GM20431 (cell line): ENCODE measurements at regions not wholly inside any gene's neighbourhood (a gene's known extent, or its start where the extent isn't known, plus 50 kb on each side); places are given as distances from the start of the nearest gene placed in this dataset.
"Not testable (repeated sequence)": the region's sequence is repeated elsewhere in the genome, so short reads cannot be mapped to it uniquely, and the experiment has no call there.

Source experiments
- in situ Hi-C: fragments of 300-500 bp; cut with MseI, MboI; formaldehyde crosslinking; loops from one replicate; pipeline ENCODE4 v1.15.0; 2020; ENCODE audit warnings: low sequenced_read_pairs; ENCODE audit not compliant: unreplicated experiment

DNA sequence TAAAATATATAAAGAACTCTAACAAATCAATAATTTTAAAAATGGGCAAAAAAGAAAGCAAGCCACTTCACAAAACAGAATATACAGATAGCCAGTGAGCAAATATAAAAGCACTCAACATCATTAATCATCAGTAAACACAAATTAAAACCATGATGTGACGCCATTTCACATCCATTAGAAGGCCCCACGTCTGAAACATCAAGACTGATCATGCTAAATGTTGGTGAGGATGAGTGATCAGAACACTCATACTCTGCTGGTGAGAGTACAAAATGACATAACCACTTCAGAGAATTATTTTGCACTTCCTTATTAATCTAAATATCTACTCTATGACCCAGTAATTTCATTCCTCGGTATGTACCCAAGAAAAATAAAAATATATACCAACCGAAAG is 512.2 kb upstream of the NR5A2 start:
- in situ Hi-C loops = no loop called here

DNA sequence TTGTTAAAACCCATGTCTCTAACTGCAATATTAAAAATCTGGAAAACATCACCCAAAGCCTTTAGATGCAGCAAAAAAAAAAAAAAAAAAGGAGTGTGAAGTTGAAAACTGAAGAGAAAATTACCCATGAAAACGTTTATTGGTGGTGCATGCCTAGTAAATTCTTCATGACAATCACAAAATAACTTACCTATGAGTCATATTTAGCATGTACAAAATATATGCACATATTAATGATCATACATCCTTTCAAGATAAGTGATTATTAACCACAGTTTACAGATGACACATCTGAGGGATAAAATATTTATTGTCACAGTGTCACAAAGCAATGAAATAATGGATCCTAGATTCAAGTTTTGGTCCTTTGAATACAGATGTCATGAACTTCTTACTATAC is 505.2 kb upstream of the NR5A2 start:
- in situ Hi-C loops = no loop called here

DNA sequence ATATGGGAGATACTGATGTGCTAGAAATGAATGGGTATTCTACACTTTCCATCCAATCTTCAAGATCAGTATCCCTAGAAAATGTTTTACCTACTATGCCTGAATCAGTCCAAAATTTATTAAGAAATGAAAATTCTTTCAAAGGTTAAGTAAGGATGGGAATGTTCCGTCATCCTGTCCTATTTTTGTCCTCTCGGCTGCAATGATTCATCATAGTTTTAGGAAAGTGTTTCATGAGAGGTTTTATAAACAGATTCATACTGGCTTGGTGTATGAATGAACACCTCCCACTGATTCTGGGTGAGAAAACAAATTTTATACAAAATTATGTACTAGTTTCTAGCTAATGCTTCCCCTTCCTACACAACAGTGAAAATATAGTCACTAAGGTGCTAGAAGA is 504.6 kb upstream of the NR5A2 start:
- in situ Hi-C loops = no loop called here

DNA sequence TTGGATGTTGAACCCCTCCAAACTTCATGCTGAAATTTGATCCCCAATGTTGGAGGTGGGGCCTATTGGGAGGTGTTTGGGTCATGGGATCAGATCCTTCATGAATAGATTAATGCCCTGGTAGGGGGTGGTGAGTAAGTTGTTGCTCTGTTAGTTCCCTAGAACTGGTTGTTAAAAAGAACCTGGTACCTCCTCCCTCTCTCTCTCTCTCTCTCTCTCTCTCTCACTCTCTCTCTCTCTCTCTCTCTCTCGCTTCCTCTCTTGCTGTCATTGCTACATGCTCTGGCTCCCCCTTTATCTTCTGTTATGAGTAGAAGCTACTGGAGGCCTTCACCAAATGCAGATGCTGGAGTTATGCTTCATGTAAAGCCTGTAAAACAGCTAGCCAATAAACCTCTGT is 498.2 kb upstream of the NR5A2 start:
- in situ Hi-C loops = no loop called here

DNA sequence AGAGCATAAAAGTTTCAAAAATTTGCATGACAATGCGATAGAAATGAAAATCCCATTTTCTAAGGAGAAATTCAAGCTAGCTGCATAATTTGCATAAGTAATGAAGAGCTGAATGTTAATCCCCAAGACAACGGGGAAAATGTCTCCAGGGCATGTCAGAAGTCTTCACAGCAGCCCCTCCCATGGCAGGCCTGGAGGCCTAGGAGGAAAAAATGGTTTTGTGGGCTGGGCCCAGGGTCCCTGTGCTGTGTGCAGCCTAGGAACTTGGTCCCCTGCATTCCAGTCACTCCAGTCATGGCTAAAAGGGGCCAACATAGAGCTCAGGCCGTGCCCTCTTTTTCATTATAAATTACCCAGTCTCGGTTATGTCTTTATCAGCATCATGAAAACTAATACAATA is 494.1 kb upstream of the NR5A2 start:
- in situ Hi-C loops = not testable (repeated sequence)

DNA sequence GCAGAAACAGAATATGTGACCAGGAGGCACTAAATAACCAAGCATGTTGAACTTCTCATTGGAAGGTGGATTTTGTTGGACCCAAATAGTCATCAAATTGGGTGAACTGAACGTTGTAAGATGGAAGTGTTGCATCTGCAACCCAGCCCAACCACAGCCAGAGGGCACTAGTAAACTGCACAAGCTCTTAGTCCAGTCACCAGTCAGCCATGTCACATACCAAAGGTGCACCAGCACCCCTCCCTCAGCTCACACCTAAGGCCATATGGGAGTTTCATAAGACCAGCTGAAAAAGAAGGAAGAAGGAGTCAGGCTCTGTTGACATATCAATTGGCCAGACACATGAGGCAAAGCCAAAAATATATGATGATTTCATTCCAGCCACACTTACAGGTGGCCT is 481.7 kb upstream of the NR5A2 start:
- in situ Hi-C loops = no loop called here

DNA sequence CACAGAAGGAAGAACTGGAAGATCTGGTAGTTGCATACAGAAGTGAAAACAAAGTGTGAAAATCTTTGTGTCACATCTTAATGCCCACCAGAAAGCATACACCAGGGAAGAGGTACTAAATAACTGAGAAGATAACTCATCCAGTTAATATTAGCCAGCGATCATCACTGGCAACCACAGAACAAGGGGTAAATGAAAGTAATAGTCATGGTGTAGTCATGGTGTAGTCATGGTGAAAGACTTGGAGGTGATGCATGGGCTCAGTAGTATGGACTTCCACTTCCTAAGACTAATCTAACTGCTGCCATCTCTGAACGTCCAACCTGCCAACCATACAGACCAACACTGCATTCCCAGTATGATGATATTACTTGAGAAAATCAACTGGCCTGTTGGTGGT is 481.2 kb upstream of the NR5A2 start:
- in situ Hi-C loops = no loop called here

DNA sequence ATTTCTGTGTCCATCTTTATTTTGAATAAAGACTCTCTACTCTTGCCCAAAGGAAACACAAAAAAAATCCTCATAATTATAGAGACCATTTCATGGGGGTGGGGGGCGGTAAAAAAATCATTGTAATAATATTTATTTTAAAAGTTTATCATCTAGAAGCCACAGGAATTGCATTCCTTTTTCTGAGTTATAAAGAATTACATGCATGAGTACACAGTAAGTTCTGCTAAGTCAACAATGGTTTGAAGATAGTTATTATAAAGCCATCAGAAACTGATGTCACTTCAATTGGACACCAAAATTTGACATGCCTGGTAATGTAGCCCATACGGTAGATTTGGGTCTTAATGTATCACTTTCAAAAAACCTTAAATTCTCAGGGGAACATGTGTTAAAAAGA is 478.1 kb upstream of the NR5A2 start:
- in situ Hi-C loops = no loop called here

DNA sequence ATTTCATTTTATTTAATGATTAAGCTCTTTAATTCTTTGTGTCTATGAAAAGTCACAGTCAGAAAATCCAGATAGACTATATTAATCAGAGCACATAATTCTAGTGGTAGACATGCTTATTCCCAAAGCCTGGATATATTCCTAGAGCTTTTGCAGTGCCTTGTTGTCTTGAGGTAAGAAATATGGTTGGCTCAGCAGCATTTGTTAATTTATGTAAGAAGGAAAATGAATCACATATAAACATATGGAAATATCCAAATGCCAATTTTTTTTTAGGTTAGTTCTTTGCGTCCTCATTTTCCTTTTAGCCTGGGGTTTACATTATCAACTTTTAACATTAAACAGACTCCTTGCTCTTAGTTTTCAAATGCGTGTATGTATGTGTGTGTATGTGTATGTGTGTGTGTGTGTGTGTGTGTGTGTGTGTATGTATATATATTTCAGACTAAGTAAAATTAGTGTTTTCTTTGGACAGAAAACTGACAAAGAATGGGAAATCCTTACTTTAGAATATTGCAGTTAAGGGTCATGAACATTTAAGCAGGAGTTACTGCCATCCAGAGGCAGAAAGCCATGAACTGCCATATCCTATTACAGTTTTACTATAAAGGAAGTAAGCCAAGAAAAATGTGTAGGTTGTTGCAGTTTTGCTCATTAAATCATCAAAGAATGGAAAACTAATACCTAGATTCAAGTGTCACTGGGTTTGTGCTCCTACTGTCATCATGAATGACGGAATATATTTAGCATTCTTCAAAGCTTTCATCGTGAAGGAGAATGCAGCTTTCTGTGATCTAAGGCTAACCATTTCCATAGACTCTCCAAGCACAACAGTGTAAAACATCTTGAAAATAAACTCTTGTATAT is 477.1 kb upstream of the NR5A2 start:
- in situ Hi-C loops = no loop called here

DNA sequence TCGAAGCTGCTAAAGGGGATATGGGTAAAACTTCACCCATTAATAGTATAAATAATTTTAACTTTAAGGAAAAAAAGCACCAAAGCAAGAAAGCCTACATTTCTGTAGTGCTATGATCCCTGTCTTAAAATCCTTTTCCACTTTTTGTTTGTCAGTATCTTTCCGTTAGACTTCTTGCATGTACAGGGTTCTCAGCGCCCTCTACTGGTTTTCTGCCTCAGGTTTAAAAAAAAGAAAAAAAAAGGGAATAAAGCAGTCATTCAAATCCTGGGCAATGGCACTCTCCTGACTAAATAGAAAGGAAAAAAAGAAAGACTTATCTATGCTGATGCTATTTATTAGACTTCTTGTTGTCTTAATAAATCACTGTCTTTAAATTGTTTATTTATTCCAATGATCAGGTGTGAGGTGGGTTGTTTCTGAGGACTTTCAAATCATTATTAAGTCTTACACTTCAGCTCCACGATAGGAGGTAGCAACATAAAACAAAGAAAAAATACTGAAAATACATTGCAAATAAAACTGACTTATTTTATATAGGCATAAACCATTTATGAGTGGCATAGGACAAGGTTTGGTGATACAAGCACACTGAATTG is 475.4 kb upstream of the NR5A2 start:
- in situ Hi-C loops = no loop called here

DNA sequence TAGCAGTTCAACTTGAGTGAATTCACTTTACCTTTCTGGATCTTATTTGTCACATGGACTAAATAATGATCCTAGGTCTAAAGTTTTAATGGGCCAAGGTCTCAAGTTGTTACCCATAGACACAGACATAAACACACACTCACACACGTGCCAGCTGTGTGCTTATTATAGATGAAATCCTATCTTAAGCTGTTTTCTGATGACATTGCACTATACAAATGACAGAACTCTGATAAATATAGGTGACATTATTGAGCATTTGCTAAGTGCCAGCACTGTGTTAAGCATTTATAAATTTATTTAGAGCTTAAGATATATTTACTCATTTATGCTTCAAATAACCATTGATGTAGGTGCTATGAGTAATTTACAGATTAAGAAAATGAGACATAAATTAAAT is 474.4 kb upstream of the NR5A2 start:
- in situ Hi-C loops = no loop called here

DNA sequence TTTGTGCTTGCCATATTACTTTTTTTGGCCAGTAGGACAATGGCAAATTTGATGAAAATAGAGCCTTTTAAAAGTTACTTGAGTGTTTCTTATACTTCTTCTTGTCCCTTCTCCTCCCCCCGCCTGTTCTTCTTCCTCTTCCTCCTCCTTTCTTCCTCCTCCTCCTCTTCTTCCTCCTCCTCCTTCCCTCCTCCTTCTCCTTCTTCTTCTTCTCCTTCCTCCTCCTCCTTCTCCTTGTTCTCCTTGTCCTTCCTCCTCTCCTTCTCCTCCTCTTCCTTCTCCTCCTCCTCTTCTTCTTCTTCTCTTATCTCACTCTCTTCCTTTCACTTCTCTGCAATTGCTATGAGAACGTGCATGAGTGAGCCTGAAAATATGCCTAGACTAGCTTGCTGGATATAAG is 466.2 kb upstream of the NR5A2 start:
- in situ Hi-C loops = no loop called here

DNA sequence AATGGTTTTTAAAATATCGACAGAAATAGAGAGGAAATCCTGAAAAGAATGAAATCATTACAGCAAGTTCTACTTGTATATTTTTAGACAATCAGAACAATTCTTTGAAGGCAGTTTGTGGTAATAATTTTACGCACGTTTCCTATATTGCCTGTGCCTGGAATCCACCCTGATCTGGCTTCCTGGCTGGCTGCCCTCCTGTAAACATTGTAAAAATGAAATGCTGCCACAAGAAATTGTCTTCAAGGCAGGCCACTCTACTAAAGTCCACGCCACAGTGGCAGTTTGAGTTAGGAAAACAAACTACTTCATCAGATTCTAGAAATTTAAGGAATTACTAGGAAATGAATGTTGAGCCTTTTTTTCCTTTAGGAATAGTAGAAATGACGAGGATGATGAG is 454.5 kb upstream of the NR5A2 start:
- in situ Hi-C loops = no loop called here

DNA sequence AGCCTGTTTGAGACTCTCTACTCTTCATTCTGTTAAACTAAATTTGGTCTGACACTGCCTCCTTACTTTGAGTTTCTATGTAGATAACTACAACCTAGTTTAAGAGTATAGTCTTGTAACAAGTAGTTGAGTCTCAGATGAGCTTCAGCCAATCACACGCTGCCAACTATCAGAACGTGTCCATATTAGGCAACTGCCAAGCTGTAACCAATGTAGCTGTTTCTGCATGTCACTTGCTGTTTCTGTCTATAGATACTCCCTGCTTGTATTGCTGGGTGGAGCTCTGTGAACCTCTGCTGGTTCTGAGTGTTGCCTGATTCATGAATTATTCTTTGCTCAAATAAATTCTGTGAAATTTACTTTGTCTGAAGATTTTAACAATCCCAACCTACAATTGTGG is 452.6 kb upstream of the NR5A2 start:
- in situ Hi-C loops = no loop called here

DNA sequence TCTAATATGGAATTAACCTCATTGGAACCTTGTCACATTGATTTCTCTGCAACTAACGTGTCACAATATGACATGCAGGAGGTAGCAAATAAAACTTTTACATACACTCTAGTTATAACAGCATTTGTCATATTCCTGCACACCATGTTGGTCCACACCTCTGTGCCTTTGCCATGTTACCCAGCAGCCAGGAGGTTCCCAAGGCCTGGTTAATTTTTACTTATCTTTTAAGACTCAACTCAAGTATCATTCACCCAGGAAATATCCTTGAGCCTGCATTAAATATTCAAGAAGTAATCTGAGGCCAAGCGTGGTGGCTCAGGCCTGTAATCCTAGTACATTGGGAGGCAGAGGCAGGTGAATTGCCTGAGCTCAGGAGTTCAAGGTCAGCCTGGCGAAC is 447.2 kb upstream of the NR5A2 start:
- in situ Hi-C loops = no loop called here

DNA sequence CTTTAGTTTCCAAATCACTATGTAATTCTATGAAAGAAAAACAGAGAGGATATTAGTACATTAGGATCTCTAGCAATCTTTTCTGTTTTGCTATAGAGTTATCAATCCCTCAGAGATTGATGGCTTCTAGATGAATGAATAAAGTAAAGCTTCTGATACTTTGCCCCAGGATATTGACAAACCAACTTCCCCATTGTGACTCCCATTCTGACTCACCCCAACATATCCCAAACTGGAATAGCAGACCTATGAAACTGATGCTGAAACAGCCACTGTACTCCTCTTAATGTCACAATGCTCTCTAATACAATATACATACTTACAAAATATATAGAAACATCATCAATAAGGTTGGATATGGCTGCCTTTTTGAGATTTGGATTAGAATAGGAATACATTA is 442.1 kb upstream of the NR5A2 start:
- in situ Hi-C loops = no loop called here

DNA sequence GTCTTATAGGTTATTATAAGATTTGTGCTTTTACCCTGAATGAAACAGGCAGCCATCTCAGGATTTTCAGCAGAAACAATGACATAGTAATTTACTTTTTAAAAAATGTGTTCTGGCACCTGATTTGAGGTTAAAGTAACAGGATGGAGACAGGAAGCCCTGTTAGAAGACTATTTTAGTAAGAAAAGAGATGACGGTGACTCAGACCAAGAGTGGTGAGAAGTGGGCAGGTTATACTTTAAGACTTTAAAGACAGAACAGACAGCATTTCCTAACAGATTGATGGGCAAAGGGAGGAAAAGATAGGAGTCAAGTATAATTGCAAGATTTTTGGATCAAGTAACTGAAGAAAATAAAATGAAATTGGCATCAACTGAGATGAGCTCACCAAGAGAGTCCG is 436.8 kb upstream of the NR5A2 start:
- in situ Hi-C loops = no loop called here

DNA sequence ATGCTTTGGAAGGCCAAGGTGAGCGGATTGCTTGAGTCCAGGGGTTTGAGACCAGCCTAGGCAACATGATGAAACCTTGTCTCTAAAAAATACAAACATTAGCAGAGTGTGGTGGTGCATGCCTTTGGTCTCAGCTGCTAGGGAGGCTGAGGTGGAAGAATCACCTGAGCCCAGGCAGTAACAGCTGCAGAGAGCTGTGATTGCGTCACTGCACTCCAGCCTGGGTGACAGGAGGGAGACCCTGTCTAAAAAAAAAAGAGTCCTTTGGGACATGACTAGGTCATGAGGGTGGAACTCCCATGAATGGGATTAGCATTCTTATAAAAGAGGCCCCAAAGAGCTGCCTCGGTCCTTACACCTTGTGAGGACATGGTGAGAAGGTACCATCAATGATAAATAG is 436.0 kb upstream of the NR5A2 start:
- in situ Hi-C loops = no loop called here

DNA sequence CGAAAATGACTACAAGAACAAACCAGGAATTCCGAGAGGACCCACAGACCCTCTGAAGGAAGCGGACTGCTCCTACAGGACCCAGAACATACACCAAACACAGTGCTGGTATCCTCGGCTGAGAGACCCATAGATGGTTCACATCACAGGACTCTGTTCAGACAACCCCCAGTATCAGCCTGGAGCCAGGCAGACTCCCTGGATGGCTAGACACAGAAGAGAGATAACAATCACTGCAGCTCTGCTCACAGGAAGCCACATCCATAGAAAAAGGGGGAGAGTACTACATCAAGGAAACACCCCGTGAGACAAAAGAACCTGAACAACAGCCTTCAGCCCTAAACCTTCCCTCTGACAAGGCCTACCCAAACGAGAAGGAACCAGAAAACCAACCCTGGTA is 434.0 kb upstream of the NR5A2 start:
- in situ Hi-C loops = no loop called here

DNA sequence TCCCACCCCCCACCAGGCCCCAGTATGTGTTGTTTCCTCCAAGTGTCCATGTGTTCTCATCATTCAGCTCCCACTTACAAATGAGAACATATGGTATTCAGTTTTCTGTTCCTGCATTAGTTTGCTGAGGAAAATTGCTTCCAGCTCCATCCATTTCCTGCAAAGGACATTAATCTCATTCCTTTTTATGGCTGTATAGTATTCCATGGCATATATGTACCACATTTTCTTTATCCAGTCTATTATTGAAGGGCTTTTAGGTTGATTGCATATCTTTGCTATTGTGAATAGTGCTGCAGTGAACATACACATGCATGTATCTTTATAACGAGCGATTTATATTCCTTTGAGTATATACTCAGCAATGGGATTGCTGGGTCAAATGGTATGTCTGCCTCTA is 431.1 kb upstream of the NR5A2 start:
- in situ Hi-C loops = not testable (repeated sequence)

DNA sequence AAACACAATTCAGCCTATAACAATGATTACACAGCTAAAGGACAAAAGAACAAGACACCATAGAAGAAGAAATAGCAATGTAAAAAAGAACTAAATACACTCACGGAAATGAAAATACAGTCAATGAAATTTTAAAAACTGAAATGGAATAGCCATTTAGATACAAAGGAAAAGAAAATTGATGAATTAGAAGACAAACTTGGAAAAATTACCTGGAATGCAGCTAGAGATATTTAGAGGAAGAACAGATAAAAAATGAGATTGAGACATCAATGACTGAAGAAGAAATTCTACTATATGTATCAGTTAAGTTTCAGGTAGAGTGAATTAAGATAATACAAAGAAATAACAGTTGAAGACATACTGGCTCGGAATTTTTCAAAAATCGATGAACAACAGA is 430.4 kb upstream of the NR5A2 start:
- in situ Hi-C loops = no loop called here

DNA sequence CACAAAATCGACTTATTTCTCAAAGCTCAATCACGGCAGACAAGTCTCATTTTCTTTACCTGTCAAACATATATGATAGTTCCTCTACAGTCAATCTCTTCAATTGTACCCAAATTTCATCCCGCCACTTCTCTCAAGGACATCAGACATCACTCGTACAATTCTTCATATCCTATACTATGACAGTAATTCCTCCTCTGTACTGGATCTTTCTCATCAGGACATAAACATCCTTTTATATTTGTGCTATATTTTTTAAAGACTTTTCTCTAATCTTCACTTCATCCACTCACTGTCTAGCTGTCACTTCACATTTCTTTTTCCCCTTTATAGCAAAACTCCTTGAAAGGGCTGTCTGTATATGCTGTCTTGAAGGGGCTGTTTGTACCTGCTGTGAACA is 419.1 kb upstream of the NR5A2 start:
- in situ Hi-C loops = no loop called here
